ENCODE measurements at regions not wholly inside any gene's neighbourhood (a gene's known extent, or its start where the extent isn't known, plus 50 kb on each side); places are given as distances from the start of the nearest gene placed in this dataset.
"Not testable (repeated sequence)": the region's sequence is repeated elsewhere in the genome, so short reads cannot be mapped to it uniquely, and the experiment has no call there.

GRCh38 chr18:8911408-8912340 lies 190.8 kb upstream of the NDUFV2 start:
- in situ Hi-C loops (cut with HindIII; ENCODE audit: low pct_unique_long_range_greater_than_20kb, low sequenced_read_pairs) = no loop called here
- DNase-seq (ENCODE audit: low read depth, low spot score) = no peak

- DNase-seq (ENCODE audit: low read depth, low spot score) = no peak
- in situ Hi-C loops (cut with HindIII; ENCODE audit: low pct_unique_long_range_greater_than_20kb, low sequenced_read_pairs) = no loop called here
Measured at GRCh38 chr18:8912348-8913326, 189.9 kb upstream of the NDUFV2 start.

GRCh38 chr18:8913606-8914403 lies 188.7 kb upstream of the NDUFV2 start:
- in situ Hi-C loops (cut with HindIII; ENCODE audit: low pct_unique_long_range_greater_than_20kb, low sequenced_read_pairs); DNase-seq (ENCODE audit: low read depth, low spot score): not testable (repeated sequence)

GRCh38 chr18:8914404-8915264 lies 187.9 kb upstream of the NDUFV2 start:
- DNase-seq (ENCODE audit: low read depth, low spot score); in situ Hi-C loops (cut with HindIII; ENCODE audit: low pct_unique_long_range_greater_than_20kb, low sequenced_read_pairs): not testable (repeated sequence)

GRCh38 chr18:8920856-8921787 lies 181.4 kb upstream of the NDUFV2 start:
- DNase-seq (ENCODE audit: low read depth, low spot score); in situ Hi-C loops (cut with HindIII; ENCODE audit: low pct_unique_long_range_greater_than_20kb, low sequenced_read_pairs): not testable (repeated sequence)

- in situ Hi-C loops (cut with HindIII; ENCODE audit: low pct_unique_long_range_greater_than_20kb, low sequenced_read_pairs) = no loop called here
- no peak for DNase-seq (ENCODE audit: low read depth, low spot score)
Measured at GRCh38 chr18:8926464-8926863, 176.0 kb upstream of the NDUFV2 start.

GRCh38 chr18:8928044-8928443 lies 174.5 kb upstream of the NDUFV2 start:
- no peak for DNase-seq (ENCODE audit: low read depth, low spot score)
- in situ Hi-C loops (cut with HindIII; ENCODE audit: low pct_unique_long_range_greater_than_20kb, low sequenced_read_pairs) = no loop called here

GRCh38 chr18:8928847-8929780 lies 173.4 kb upstream of the NDUFV2 start:
- in situ Hi-C loops (cut with HindIII; ENCODE audit: low pct_unique_long_range_greater_than_20kb, low sequenced_read_pairs) = no loop called here

GRCh38 chr18:8930990-8931616 lies 171.4 kb upstream of the NDUFV2 start:
- in situ Hi-C loops (cut with HindIII; ENCODE audit: low pct_unique_long_range_greater_than_20kb, low sequenced_read_pairs) = no loop called here
- DNase-seq (ENCODE audit: low read depth, low spot score) = no peak

More at GRCh38 chr18:8928847-8929780, 173.4 kb upstream of the NDUFV2 start:
- no peak for DNase-seq (ENCODE audit: low read depth, low spot score)

- no peak for DNase-seq (ENCODE audit: low read depth, low spot score)
Measured at GRCh38 chr18:8932866-8933265, 169.6 kb upstream of the NDUFV2 start.

GRCh38 chr18:8933714-8934284 lies 168.7 kb upstream of the NDUFV2 start:
- DNase-seq (ENCODE audit: low read depth, low spot score) = peak; percentile 17
- in situ Hi-C loops (cut with HindIII; ENCODE audit: low pct_unique_long_range_greater_than_20kb, low sequenced_read_pairs) = no loop called here

More at GRCh38 chr18:8932866-8933265, 169.6 kb upstream of the NDUFV2 start:
- in situ Hi-C loops (cut with HindIII; ENCODE audit: low pct_unique_long_range_greater_than_20kb, low sequenced_read_pairs) = no loop called here

- DNase-seq (ENCODE audit: low read depth, low spot score); in situ Hi-C loops (cut with HindIII; ENCODE audit: low pct_unique_long_range_greater_than_20kb, low sequenced_read_pairs): not testable (repeated sequence)
Measured at GRCh38 chr18:8935346-8935745, 167.2 kb upstream of the NDUFV2 start.

- DNase-seq (ENCODE audit: low read depth, low spot score) = no peak
- in situ Hi-C loops (cut with HindIII; ENCODE audit: low pct_unique_long_range_greater_than_20kb, low sequenced_read_pairs) = no loop called here
Measured at GRCh38 chr18:8936619-8937018, 165.9 kb upstream of the NDUFV2 start.
